GM23248 (cell line): ENCODE measurements at regions not wholly inside any gene's neighbourhood (a gene's known extent, or its start where the extent isn't known, plus 50 kb on each side); places are given as distances from the start of the nearest gene placed in this dataset.

Experiments
- EZH2 ChIP-seq: fragments of 200-600 bp; sonication (generic); IDR thresholded peaks from 2 replicates; pipeline ENCODE4 v1.6.1; 2018; ENCODE audit warnings: antibody characterized with exemption, mild to moderate bottlenecking; ENCODE audit not compliant: insufficient read depth, poor library complexity, severe bottlenecking
- EZH2phosphoT487 ChIP-seq: fragments of 200-600 bp; sonication (generic); IDR thresholded peaks from 2 replicates; pipeline ENCODE4 v1.6.1; 2018; ENCODE audit warnings: antibody characterized with exemption, moderate library complexity, mild to moderate bottlenecking, low read depth; ENCODE audit not compliant: insufficient read depth

- TF ChIP-seq EZH2phosphoT487 (no peak), EZH2 (no peak)
Observed at GRCh38 chr18:73681398-73681797, 466.2 kb downstream of the FBXO15 start.
